SK-N-SH (cell line): ENCODE measurements at regions not wholly inside any gene's neighbourhood (a gene's known extent, or its start where the extent isn't known, plus 50 kb on each side); places are given as distances from the start of the nearest gene placed in this dataset.
"Not testable (repeated sequence)": the region's sequence is repeated elsewhere in the genome, so short reads cannot be mapped to it uniquely, and the experiment has no call there.

Experiments
- CTCF ChIA-PET: fragments of 300-600, 350-600 bp; formaldehyde crosslinking; extraction: SDS; loops from one replicate; lab custom pipeline; 2021; lab: Yijun Ruan, JAX
- POLR2A ChIA-PET: fragments of 350-600 bp; sonication (Branson Sonifier 250); formaldehyde crosslinking; extraction: SDS; loops from one replicate; lab custom pipeline; 2020; ENCODE audit warnings: antibody characterized with exemption, inconsistent platforms; lab: Yijun Ruan, JAX
- DNase-seq: peaks from one replicate; pipeline ENCODE4 v3.0.0; 2012
- H2AFZ ChIP-seq: fragments of 200-600 bp; sonication (generic); 2 replicates; pipeline ENCODE4 v1.8.1; 2016; ENCODE audit warnings: antibody characterized with exemption, mild to moderate bottlenecking, low read depth
- H3F3A ChIP-seq: fragments of 200-600 bp; sonication (generic); replicated peaks from 2 replicates; pipeline ENCODE3; 2016; ENCODE audit warnings: antibody characterized with exemption, mild to moderate bottlenecking; ENCODE audit not compliant: insufficient read depth
- H3K27ac ChIP-seq, 2 experiments: fragments of 200-500 bp in 1 of 2; fragments of 200-600 bp in 1 of 2; sonication (Bioruptor generic) in 1 of 2; sonication (generic), shearing (Covaris generic) in 1 of 2; 2 replicates each; pipeline versions ENCODE4 v1.5.1 to v1.6.1; 2014 to 2016; ENCODE audit warnings: low read depth in 2 of 2, inconsistent platforms in 1 of 2, low read length in 1 of 2, mild to moderate bottlenecking in 1 of 2, mixed read lengths in 1 of 2
- H3K27me3 ChIP-seq: fragments of 200-600 bp; sonication (generic), shearing (Covaris generic); 2 replicates; pipeline ENCODE4 v1.6.1; 2016; ENCODE audit warnings: mixed run types; ENCODE audit not compliant: insufficient read depth
- H3K36me3 ChIP-seq, 2 experiments: fragments of 200-500 bp in 1 of 2; fragments of 200-600 bp in 1 of 2; sonication (Bioruptor generic) in 1 of 2; sonication (generic) in 1 of 2; replicated peaks in 1 of 2; 2 replicates each; pipeline versions ENCODE3 to v1.5.1; 2014 to 2016; ENCODE audit warnings: low read length in 1 of 2, mild to moderate bottlenecking in 1 of 2; ENCODE audit not compliant: insufficient read depth in 2 of 2, control insufficient read depth in 1 of 2
- H3K4me1 ChIP-seq, 2 experiments: fragments of 200-500 bp in 1 of 2; fragments of 200-600 bp in 1 of 2; sonication (Bioruptor generic) in 1 of 2; sonication (generic), shearing (Covaris generic) in 1 of 2; 2 replicates each; pipeline versions ENCODE4 v1.5.1 to v1.6.1; 2014 to 2016; ENCODE audit warnings: low read depth in 1 of 2, low read length in 1 of 2, mixed run types in 1 of 2; ENCODE audit not compliant: insufficient read depth in 2 of 2, control insufficient read depth in 1 of 2
- H3K4me2 ChIP-seq: fragments of 200-600 bp; sonication (generic), shearing (Covaris generic); 2 replicates; pipeline ENCODE4 v1.6.1; 2017; ENCODE audit warnings: mixed run types
- H3K4me3 ChIP-seq, 2 experiments: fragments of 200-500 bp in 1 of 2; fragments of 200-600 bp in 1 of 2; sonication (Bioruptor generic) in 1 of 2; sonication (generic), shearing (Covaris generic) in 1 of 2; 2 replicates each; pipeline versions ENCODE4 v1.5.1 to v1.8.1; 2014 to 2016; ENCODE audit warnings: low read depth in 2 of 2, inconsistent platforms in 1 of 2, low read length in 1 of 2, mild to moderate bottlenecking in 1 of 2, mixed read lengths in 1 of 2, moderate library complexity in 1 of 2
- H3K79me2 ChIP-seq: fragments of 200-600 bp; sonication (generic); 2 replicates; pipeline ENCODE4 v1.8.1; 2017; ENCODE audit warnings: mild to moderate bottlenecking; ENCODE audit not compliant: insufficient read depth
- H3K9ac ChIP-seq: fragments of 200-600 bp; sonication (generic); 2 replicates; pipeline ENCODE4 v1.6.1; 2017; ENCODE audit warnings: mixed run types
- H3K9me2 ChIP-seq: fragments of 200-600 bp; sonication (generic); 2 replicates; pipeline ENCODE4 v1.6.1; 2017; ENCODE audit warnings: mixed run types
- H3K9me3 ChIP-seq: fragments of 200-600 bp; sonication (generic); 2 replicates; pipeline ENCODE4 v1.6.1; 2017; ENCODE audit warnings: mixed run types, mild to moderate bottlenecking, moderate library complexity
- H4K20me1 ChIP-seq: fragments of 200-600 bp; sonication (generic); 2 replicates; pipeline ENCODE4 v1.6.1; 2017; ENCODE audit warnings: mild to moderate bottlenecking, mixed run types; ENCODE audit not compliant: insufficient read depth
- EP300 ChIP-seq, 2 experiments: IDR thresholded peaks; 2 replicates each; pipeline versions ENCODE4 v1.4.0 to v1.6.1; 2012; ENCODE audit warnings: borderline replicate concordance in 1 of 2, low read depth in 1 of 2, low read length in 1 of 2
- EZH2phosphoT487 ChIP-seq: fragments of 200-600 bp; sonication (generic); IDR thresholded peaks from 2 replicates; pipeline ENCODE4 v1.6.1; 2017; ENCODE audit warnings: low read depth, mixed run types, mild to moderate bottlenecking, antibody characterized with exemption, moderate library complexity, borderline replicate concordance
- FOSL2 ChIP-seq: IDR thresholded peaks from 2 replicates; pipeline ENCODE4 v1.4.0; 2012; ENCODE audit warnings: low read depth, mild to moderate bottlenecking, moderate library complexity, borderline replicate concordance
- JUND ChIP-seq: IDR thresholded peaks from 2 replicates; pipeline ENCODE4 v1.4.0; 2012
- NRF1 ChIP-seq: IDR thresholded peaks from 2 replicates; pipeline ENCODE4 v1.6.1; 2012; ENCODE audit warnings: low read depth, mild to moderate bottlenecking, low read length
- POLR2AphosphoS5 ChIP-seq: IDR thresholded peaks from 2 replicates; pipeline ENCODE4 v1.6.1; 2012; ENCODE audit warnings: low read depth, low read length
- RAD21 ChIP-seq: IDR thresholded peaks from 2 replicates; pipeline ENCODE4 v1.6.1; 2012; ENCODE audit warnings: mild to moderate bottlenecking, low read length
- RFX5 ChIP-seq: IDR thresholded peaks from 2 replicates; pipeline ENCODE4 v1.6.1; 2012; ENCODE audit warnings: mild to moderate bottlenecking, improper control_type of control experiment, low read length
- TAF1 ChIP-seq: IDR thresholded peaks from 2 replicates; pipeline ENCODE4 v1.6.1; 2012; ENCODE audit warnings: low read depth, mild to moderate bottlenecking, low read length, moderate library complexity, borderline replicate concordance
- TCF12 ChIP-seq: IDR thresholded peaks from 2 replicates; pipeline ENCODE4 v1.4.0; 2012
- WGBS: methylation state at CpG from one replicate; pipeline ENCODE4 v1.1.6; 2017; ENCODE audit warnings: low lambda C conversion rate; 5-methylcytosine and 5-hydroxymethylcytosine counted together
- TF ChIP-seq, protein P1 (sequence below): IDR thresholded peaks from 2 replicates; pipeline ENCODE4; 2012
- TF ChIP-seq, protein P2 (sequence below): IDR thresholded peaks from 2 replicates; pipeline ENCODE4 v1.4.0; 2012; ENCODE audit warnings: low read depth

DNA sequence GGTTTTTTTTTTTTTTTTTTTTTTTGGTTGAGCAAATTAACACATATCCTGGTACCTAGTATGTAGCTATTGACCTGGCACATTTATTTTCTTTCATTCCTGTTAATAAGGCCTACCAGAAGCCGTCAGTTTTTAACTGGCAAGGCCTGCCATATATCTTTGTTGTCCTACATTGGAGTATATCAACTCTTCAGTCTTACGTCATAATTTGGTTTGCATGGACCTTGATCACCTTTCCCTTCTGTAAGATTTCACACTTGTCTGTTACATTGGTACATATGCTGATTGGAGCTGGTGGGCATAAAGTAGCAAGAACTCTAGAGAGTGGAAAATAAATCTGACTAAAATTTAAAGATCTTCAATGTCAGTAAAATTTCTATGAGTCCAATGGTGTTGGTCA lies 1658.0 kb downstream of the C4orf33 start (continued):
- TF ChIP-seq NRF1, result no peak
- TF ChIP-seq EP300 (IDR thresholded peaks at IDR 0.05; ENCODE audit: borderline replicate concordance in 1 of 2, low read depth in 1 of 2, low read length in 1 of 2), result no peak
- TF ChIP-seq EZH2phosphoT487, result no peak
- TF ChIP-seq, protein P1, sequence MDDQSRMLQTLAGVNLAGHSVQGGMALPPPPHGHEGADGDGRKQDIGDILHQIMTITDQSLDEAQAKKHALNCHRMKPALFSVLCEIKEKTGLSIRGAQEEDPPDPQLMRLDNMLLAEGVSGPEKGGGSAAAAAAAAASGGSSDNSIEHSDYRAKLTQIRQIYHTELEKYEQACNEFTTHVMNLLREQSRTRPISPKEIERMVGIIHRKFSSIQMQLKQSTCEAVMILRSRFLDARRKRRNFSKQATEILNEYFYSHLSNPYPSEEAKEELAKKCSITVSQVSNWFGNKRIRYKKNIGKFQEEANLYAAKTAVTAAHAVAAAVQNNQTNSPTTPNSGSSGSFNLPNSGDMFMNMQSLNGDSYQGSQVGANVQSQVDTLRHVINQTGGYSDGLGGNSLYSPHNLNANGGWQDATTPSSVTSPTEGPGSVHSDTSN, result no peak
- no peak for TF ChIP-seq FOSL2
- TF ChIP-seq RAD21, result no peak
- TF ChIP-seq, protein P2, sequence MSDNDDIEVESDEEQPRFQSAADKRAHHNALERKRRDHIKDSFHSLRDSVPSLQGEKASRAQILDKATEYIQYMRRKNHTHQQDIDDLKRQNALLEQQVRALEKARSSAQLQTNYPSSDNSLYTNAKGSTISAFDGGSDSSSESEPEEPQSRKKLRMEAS, result no peak
- TF ChIP-seq RFX5, result no peak

DNA sequence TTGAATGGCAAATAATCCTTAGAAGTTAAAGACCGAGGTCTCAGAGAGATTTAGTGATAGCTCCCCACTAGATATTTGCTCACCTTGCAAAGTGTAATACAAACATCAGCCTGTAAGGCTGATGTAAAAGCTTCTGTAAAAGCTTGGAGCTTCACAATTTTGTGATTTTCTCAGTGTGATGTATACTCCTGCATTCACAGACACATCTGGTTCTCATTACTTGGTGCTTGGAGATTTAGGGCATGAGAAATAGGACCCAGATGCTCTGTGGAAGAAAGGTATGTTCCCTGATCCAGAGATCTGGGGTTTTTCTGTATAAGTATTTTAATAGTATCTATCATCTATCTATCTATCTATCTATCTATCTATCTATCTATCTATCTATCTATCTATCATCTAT lies 1664.3 kb downstream of the C4orf33 start:
- no peak overlapping the region for H3K27ac ChIP-seq
- no peaks in the 10 kb centered on the region for H3F3A ChIP-seq
- WGBS, result 7% methylated on average over 1 of the region's 1 CpG
- H3K9me2 ChIP-seq, result no peaks in the 10 kb centered on the region; the same call in 1 of the 2 replicates
- CTCF ChIA-PET, result no interaction called here
- no peak overlapping the region for H2AFZ ChIP-seq
- no peaks in the 10 kb centered on the region for H3K79me2 ChIP-seq
- H3K27me3 ChIP-seq, result no peaks in the 10 kb centered on the region
- no peak overlapping the region for H3K4me2 ChIP-seq
- no peaks in the 10 kb centered on the region for H3K36me3 ChIP-seq
- DNase-seq, result no peak
- H3K4me3 ChIP-seq, result no peak overlapping the region
- H3K9me3 ChIP-seq, result no peaks in the 10 kb centered on the region
- TF ChIP-seq TCF12 (peak; percentile 26; the same call in 1 of the 2 replicates), JUND (no peak), FOSL2 (no peak), POLR2AphosphoS5 (no peak), TAF1 (no peak)
- POLR2A ChIA-PET, result no interaction called here
- no peak overlapping the region for H3K9ac ChIP-seq
- no peaks in the 10 kb centered on the region for H4K20me1 ChIP-seq
- no peaks in the 10 kb centered on the region for H3K4me1 ChIP-seq

DNA sequence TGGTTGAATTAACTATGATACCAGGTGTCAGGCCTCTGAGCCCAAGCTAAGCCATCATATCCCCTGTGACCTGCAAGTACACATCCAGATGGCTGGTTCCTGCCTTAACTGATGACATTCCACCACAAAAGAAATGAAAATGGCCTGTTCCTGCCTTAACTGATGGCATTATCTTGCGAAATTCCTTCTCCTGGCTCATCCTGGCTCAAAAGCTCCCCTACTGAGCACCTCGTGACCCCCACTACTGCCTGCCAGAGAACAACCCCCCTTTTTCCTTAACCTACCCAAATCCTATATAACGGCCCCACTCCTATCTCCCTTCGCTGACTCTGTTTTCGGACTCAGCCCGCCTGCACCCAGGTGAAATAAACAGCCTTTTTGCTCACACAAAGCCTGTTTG lies 1671.4 kb downstream of the C4orf33 start:
- not testable (repeated sequence) for H3K4me3 ChIP-seq, H2AFZ ChIP-seq, H3K36me3 ChIP-seq

DNA sequence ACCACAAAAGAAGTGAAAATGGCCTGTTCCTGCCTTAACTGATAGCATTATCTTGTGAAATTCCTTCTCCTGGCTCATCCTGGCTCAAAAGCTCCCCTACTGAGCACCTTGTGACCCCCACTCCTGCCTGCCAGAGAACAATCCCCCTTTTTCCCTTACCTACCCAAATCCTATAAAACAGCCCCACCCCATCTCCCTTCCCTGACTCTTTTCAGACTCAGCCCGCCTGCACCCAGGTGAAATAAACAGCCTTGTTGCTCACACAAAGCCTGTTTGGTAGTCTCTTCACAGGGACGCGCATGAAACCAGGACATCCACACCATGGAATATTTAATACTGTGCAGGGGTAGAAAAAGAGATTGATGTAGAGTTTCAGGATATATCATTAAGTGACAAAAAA lies 1677.0 kb downstream of the C4orf33 start:
- POLR2A ChIA-PET, H3K79me2 ChIP-seq, H3K27me3 ChIP-seq, DNase-seq, H3K36me3 ChIP-seq, H3K4me2 ChIP-seq, H3F3A ChIP-seq, H3K9ac ChIP-seq, H3K9me3 ChIP-seq, H2AFZ ChIP-seq, H3K4me3 ChIP-seq, H3K4me1 ChIP-seq, CTCF ChIA-PET, H4K20me1 ChIP-seq, H3K9me2 ChIP-seq, H3K27ac ChIP-seq: not testable (repeated sequence)
- 63% methylated on average over 3 of the region's 3 CpGs for WGBS

More for the DNA sequence above, 1671.4 kb downstream of the C4orf33 start:
- H4K20me1 ChIP-seq, H3K79me2 ChIP-seq, CTCF ChIA-PET, H3K4me1 ChIP-seq, H3K9me2 ChIP-seq, H3K27ac ChIP-seq, H3F3A ChIP-seq, H3K4me2 ChIP-seq, H3K9me3 ChIP-seq, H3K9ac ChIP-seq, POLR2A ChIA-PET, DNase-seq, H3K27me3 ChIP-seq: not testable (repeated sequence)
- 23% methylated on average over 6 of the region's 6 CpGs for WGBS
